HCT116 (cell line): ENCODE measurements at regions not wholly inside any gene's neighbourhood (a gene's known extent, or its start where the extent isn't known, plus 50 kb on each side); places are given as distances from the start of the nearest gene placed in this dataset.

Source experiments
- ATAC-seq: fragments of 200-7000 bp; cut with Tn5 transposase; 2 replicates; pipeline ENCODE4 v1.9.1; 2020; ENCODE audit warnings: mild to moderate bottlenecking, moderate library complexity
- BruUV-seq: library from RNA; stranded (reverse); fragments of 400-500 nt; replicated peaks from 2 replicates; lab custom pipeline; 2021; lab: Mats Ljungman, UMichigan
- CTCF ChIA-PET: fragments of 300-600 bp; sonication (Branson Sonifier 250); formaldehyde crosslinking; loops from one replicate; lab custom pipeline; 2021; ENCODE audit warnings: antibody characterized with exemption; lab: Charles Lee
- POLR2A ChIA-PET: fragments of 300-600, 350-600 bp; sonication (Branson Sonifier 250); formaldehyde crosslinking; loops from one replicate; lab custom pipeline; 2021; ENCODE audit warnings: antibody characterized with exemption; lab: Charles Lee
- RAD21 ChIA-PET, 2 experiments: fragments of 300-600 bp; sonication (Branson Sonifier 250); formaldehyde crosslinking; loops; one replicate each; lab custom pipeline; 2023; ENCODE audit warnings: low total read pairs in 2 of 2; ENCODE audit not compliant: uncharacterized antibody in 2 of 2, unreplicated experiment in 2 of 2, low non-redundant PET in 1 of 2; lab: Charles Lee
- DNase-seq: peaks from one replicate; pipeline ENCODE4 v3.0.0-alpha.2; 2010; ENCODE audit warnings: low read depth, low spot score
- H2AFZ ChIP-seq: fragments of 200-600 bp; shearing (Covaris generic), sonication (generic); 2 replicates; pipeline ENCODE4 v1.6.1; 2017; ENCODE audit warnings: low read depth, mixed run types, mixed read lengths, antibody characterized with exemption, low read length; ENCODE audit not compliant: poor library complexity, severe bottlenecking
- H3K27ac ChIP-seq: 2 replicates; pipeline ENCODE4 v1.5.1; 2012; ENCODE audit warnings: low read depth, low read length
- H3K27me3 ChIP-seq: fragments of 200-600 bp; sonication (generic); 2 replicates; pipeline ENCODE4 v1.6.1; 2016; ENCODE audit warnings: mixed run types, low read length, mixed read lengths; ENCODE audit not compliant: insufficient read depth
- H3K36me3 ChIP-seq, 2 experiments: fragments of 200-500 bp in 1 of 2; fragments of 200-600 bp in 1 of 2; sonication (Bioruptor generic) in 1 of 2; sonication (generic) in 1 of 2; 2 replicates each; pipeline versions ENCODE4 v1.5.1 to v1.6.1; 2014 to 2016; ENCODE audit warnings: low read length in 2 of 2, inconsistent platforms in 1 of 2, mixed read lengths in 1 of 2, mixed run types in 1 of 2; ENCODE audit not compliant: insufficient read depth in 2 of 2, control insufficient read depth in 1 of 2
- H3K4me1 ChIP-seq, 2 experiments: fragments of 200-600 bp in 1 of 2; sonication (generic) in 1 of 2; 2 replicates each; pipeline versions ENCODE4 v1.5.1 to v1.6.1; 2012 to 2017; ENCODE audit warnings: low read length in 2 of 2, inconsistent platforms in 1 of 2, mild to moderate bottlenecking in 1 of 2, mixed read lengths in 1 of 2, mixed run types in 1 of 2, moderate library complexity in 1 of 2; ENCODE audit not compliant: insufficient read depth in 2 of 2, control insufficient read depth in 1 of 2
- H3K4me2 ChIP-seq: fragments of 200-600 bp; sonication (generic); 2 replicates; pipeline ENCODE4 v1.6.1; 2017; ENCODE audit warnings: mixed run types, low read length, mixed read lengths
- H3K4me3 ChIP-seq, 2 experiments: fragments of 200-600 bp in 1 of 2; sonication (generic) in 1 of 2; replicated peaks in 1 of 2; 2 replicates each; pipeline ENCODE4 v1.5.1; 2011 to 2016; ENCODE audit warnings: low read length in 2 of 2, control low read depth in 1 of 2, low read depth in 1 of 2, mild to moderate bottlenecking in 1 of 2, mixed read lengths in 1 of 2, mixed run types in 1 of 2
- H3K79me2 ChIP-seq: fragments of 200-600 bp; sonication (generic); 2 replicates; pipeline ENCODE4 v1.6.1; 2017; ENCODE audit warnings: mild to moderate bottlenecking, mixed run types, low read length, moderate library complexity, mixed read lengths; ENCODE audit not compliant: insufficient read depth
- H3K9ac ChIP-seq: fragments of 200-600 bp; sonication (generic); 2 replicates; pipeline ENCODE4 v1.6.1; 2016; ENCODE audit warnings: low read length, mixed read lengths
- H3K9me2 ChIP-seq: fragments of 200-600 bp; sonication (generic), shearing (Covaris generic); 2 replicates; pipeline ENCODE4 v1.6.1; 2017; ENCODE audit warnings: mixed run types, mild to moderate bottlenecking, moderate library complexity; ENCODE audit not compliant: insufficient read depth
- H3K9me3 ChIP-seq, 2 experiments: fragments of 200-500 bp in 1 of 2; fragments of 200-600 bp in 1 of 2; sonication (Bioruptor generic) in 1 of 2; sonication (generic) in 1 of 2; 2 replicates each; pipeline ENCODE4 v1.6.1; 2014 to 2017; ENCODE audit warnings: low read length in 2 of 2, mixed read lengths in 2 of 2, inconsistent platforms in 1 of 2, low read depth in 1 of 2, mild to moderate bottlenecking in 1 of 2, mixed run types in 1 of 2, moderate library complexity in 1 of 2; ENCODE audit not compliant: control insufficient read depth in 1 of 2, insufficient read depth in 1 of 2
- H4K20me1 ChIP-seq: fragments of 200-600 bp; sonication (generic), shearing (Covaris generic); 2 replicates; pipeline ENCODE4 v1.6.1; 2017; ENCODE audit warnings: mixed run types, mild to moderate bottlenecking, moderate library complexity; ENCODE audit not compliant: insufficient read depth
- ATF3 ChIP-seq: IDR thresholded peaks from 2 replicates; pipeline ENCODE4 v1.6.1; 2012
- CBX3 ChIP-seq: IDR thresholded peaks from 2 replicates; pipeline ENCODE4 v1.6.1; 2012; ENCODE audit warnings: low read depth
- CEBPB ChIP-seq: IDR thresholded peaks from 2 replicates; pipeline ENCODE4 v1.6.1; 2012; ENCODE audit warnings: low read depth
- CTCF ChIP-seq, 3 experiments: fragments of 200-600 bp in 1 of 3; sonication (generic) in 1 of 3; IDR thresholded peaks in 2 of 3; conservative IDR thresholded peaks in 1 of 3; 2 replicates each; pipeline ENCODE4 v1.5.1; 2012 to 2017; ENCODE audit warnings: low read depth in 2 of 3, low read length in 2 of 3, antibody characterized with exemption in 1 of 3, borderline replicate concordance in 1 of 3, control low read depth in 1 of 3, mild to moderate bottlenecking in 1 of 3, mixed read lengths in 1 of 3, mixed run types in 1 of 3, moderate library complexity in 1 of 3; ENCODE audit not compliant: insufficient read depth in 1 of 3
- ELF1 ChIP-seq: IDR thresholded peaks from 2 replicates; pipeline ENCODE4 v1.6.1; 2012; ENCODE audit warnings: low read depth, borderline replicate concordance
- EZH2 ChIP-seq: fragments of 200-600 bp; sonication (generic); IDR thresholded peaks from 2 replicates; pipeline ENCODE4 v1.6.1; 2017; ENCODE audit warnings: antibody characterized with exemption, mixed run types
- EZH2phosphoT487 ChIP-seq: fragments of 200-600 bp; IDR thresholded peaks from 2 replicates; pipeline ENCODE4 v1.6.1; 2018; ENCODE audit warnings: antibody characterized with exemption, borderline replicate concordance
- FOSL1 ChIP-seq: IDR thresholded peaks from 2 replicates; pipeline ENCODE4 v1.6.1; 2012; ENCODE audit warnings: low read depth
- JUND ChIP-seq: IDR thresholded peaks from 2 replicates; pipeline ENCODE4 v1.6.1; 2012
- MAX ChIP-seq: IDR thresholded peaks from 2 replicates; pipeline ENCODE4 v1.6.1; 2012
- POLR2AphosphoS5 ChIP-seq: IDR thresholded peaks from 2 replicates; pipeline ENCODE4 v1.6.1; 2011; ENCODE audit warnings: mild to moderate bottlenecking, low read depth, low read length, moderate library complexity
- RAD21 ChIP-seq: IDR thresholded peaks from 2 replicates; pipeline ENCODE4 v1.6.1; 2012; ENCODE audit warnings: low read depth, mild to moderate bottlenecking
- SIN3A ChIP-seq: IDR thresholded peaks from 2 replicates; pipeline ENCODE4 v1.6.1; 2012; ENCODE audit warnings: low read depth
- SP1 ChIP-seq: IDR thresholded peaks from 2 replicates; pipeline ENCODE4 v1.6.1; 2012; ENCODE audit warnings: low read depth
- SRF ChIP-seq: IDR thresholded peaks from 2 replicates; pipeline ENCODE4 v1.6.1; 2012; ENCODE audit warnings: low read depth
- TCF7L2 ChIP-seq: IDR thresholded peaks from 2 replicates; pipeline ENCODE4 v1.7.0; 2011; ENCODE audit warnings: borderline replicate concordance, inconsistent platforms; ENCODE audit not compliant: insufficient read depth, insufficient read length; ENCODE audit errors: extremely low read depth
- ZBTB33 ChIP-seq: IDR thresholded peaks from 2 replicates; pipeline ENCODE4 v1.6.1; 2011; ENCODE audit warnings: mild to moderate bottlenecking, low read length, moderate library complexity; ENCODE audit not compliant: insufficient replicate concordance; ENCODE audit errors: extremely low read depth
- ZFX ChIP-seq: fragments of 450-650 bp; IDR thresholded peaks from 2 replicates; pipeline ENCODE4 v1.6.1; 2017
- intact Hi-C: fragments of 100-400 bp; cut with micrococcal nuclease; formaldehyde crosslinking; loops from 2 replicates; pipeline ENCODE4 v1.10.0; 2022
- TF ChIP-seq, protein P1 (sequence below): IDR thresholded peaks from 2 replicates; pipeline ENCODE4 v1.6.1; 2012; ENCODE audit warnings: low read depth

DNA sequence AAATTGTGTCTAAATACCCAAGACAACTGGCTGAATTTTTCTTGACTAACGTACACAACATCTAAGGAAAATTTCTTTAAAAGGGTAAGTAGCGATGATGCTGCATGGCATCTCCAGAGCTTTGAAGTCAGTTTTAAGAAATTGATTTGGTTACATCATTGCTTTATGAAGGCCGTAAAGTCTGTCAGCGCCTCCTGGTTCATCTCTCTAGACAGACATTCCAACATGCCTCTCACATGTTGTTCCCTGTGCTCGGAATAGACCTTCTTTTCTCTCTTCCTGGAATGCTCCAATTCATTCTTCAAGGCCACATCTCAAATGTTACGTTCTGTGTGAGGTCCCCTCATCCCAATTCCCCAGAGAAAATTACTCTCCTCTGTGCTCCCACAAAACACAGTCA lies 108.7 kb upstream of the SSBP2 start:
- no peaks in the 10 kb centered on the region for H3K79me2 ChIP-seq
- no peak for DNase-seq
- H3K4me1 ChIP-seq, result peaks cover 13 to 14% of the 10 kb centered on the region in 2 experiments
- no peak overlapping the region for H3K4me2 ChIP-seq
- intact Hi-C loops, result no loop called here
- no peak overlapping the region for H2AFZ ChIP-seq
- no peaks in the 10 kb centered on the region for H3K36me3 ChIP-seq
- H4K20me1 ChIP-seq, result no peaks in the 10 kb centered on the region
- BruUV-seq, result no TSS peak
- POLR2A ChIA-PET, result no interaction called here
- H3K9me2 ChIP-seq, result no peaks in the 10 kb centered on the region
- H3K27ac ChIP-seq, result no peak overlapping the region
- H3K27me3 ChIP-seq, result no peaks in the 10 kb centered on the region
- H3K9ac ChIP-seq, result no peak overlapping the region
- TF ChIP-seq RAD21, result no peak
- no peak for TF ChIP-seq ZBTB33
- TF ChIP-seq, protein P1, sequence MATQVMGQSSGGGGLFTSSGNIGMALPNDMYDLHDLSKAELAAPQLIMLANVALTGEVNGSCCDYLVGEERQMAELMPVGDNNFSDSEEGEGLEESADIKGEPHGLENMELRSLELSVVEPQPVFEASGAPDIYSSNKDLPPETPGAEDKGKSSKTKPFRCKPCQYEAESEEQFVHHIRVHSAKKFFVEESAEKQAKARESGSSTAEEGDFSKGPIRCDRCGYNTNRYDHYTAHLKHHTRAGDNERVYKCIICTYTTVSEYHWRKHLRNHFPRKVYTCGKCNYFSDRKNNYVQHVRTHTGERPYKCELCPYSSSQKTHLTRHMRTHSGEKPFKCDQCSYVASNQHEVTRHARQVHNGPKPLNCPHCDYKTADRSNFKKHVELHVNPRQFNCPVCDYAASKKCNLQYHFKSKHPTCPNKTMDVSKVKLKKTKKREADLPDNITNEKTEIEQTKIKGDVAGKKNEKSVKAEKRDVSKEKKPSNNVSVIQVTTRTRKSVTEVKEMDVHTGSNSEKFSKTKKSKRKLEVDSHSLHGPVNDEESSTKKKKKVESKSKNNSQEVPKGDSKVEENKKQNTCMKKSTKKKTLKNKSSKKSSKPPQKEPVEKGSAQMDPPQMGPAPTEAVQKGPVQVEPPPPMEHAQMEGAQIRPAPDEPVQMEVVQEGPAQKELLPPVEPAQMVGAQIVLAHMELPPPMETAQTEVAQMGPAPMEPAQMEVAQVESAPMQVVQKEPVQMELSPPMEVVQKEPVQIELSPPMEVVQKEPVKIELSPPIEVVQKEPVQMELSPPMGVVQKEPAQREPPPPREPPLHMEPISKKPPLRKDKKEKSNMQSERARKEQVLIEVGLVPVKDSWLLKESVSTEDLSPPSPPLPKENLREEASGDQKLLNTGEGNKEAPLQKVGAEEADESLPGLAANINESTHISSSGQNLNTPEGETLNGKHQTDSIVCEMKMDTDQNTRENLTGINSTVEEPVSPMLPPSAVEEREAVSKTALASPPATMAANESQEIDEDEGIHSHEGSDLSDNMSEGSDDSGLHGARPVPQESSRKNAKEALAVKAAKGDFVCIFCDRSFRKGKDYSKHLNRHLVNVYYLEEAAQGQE, result no peak
- no peak for TF ChIP-seq ZFX
- no peak for TF ChIP-seq CBX3
- TF ChIP-seq EZH2phosphoT487, result no peak
- TF ChIP-seq ELF1, result no peak
- no peak for TF ChIP-seq SIN3A
- TF ChIP-seq CEBPB, result no peak
- TF ChIP-seq SRF, result no peak
- no peak for TF ChIP-seq ATF3
- TF ChIP-seq JUND, result no peak
- TF ChIP-seq MAX, result no peak
- no peak for TF ChIP-seq POLR2AphosphoS5
- TF ChIP-seq SP1, result no peak
- TF ChIP-seq FOSL1, result no peak
- no peak for TF ChIP-seq TCF7L2
- TF ChIP-seq EZH2, result no peak
- TF ChIP-seq CTCF (IDR thresholded peaks at IDR 0.05 in 2 of 3, conservative IDR thresholded peaks at IDR 0.05 in 1 of 3; ENCODE audit: borderline replicate concordance in 1 of 3, insufficient read depth in 1 of 3, low read depth in 2 of 3, low read length in 2 of 3), result no peak
- TF ChIP-seq, all 23 proteins: peak for 0
- ChIA-PET RAD21 (no interaction called here), CTCF (interaction anchor here (0.7 kb wide), 1 partner anchor 399 kb away, joined by 5 read pairs; no protein-coding TSS in a partner anchor)
- Histone ChIP-seq H3K4me3 (no peak overlapping the region), H3K9me3 (no peaks in the 10 kb centered on the region)
- no peak for ATAC-seq
